ENCODE measurements at regions not wholly inside any gene's neighbourhood (a gene's known extent, or its start where the extent isn't known, plus 50 kb on each side); places are given as distances from the start of the nearest gene placed in this dataset.

GRCh38 chr1:188594542-188595235, 1765.9 kb downstream of the PLA2G4A start:
- no peak for TF ChIP-seq EGR1 (IDR thresholded peaks at IDR 0.05)
- no peak for TF ChIP-seq MAX (IDR thresholded peaks at IDR 0.05)
- no peak for TF ChIP-seq REST (IDR thresholded peaks at IDR 0.05; ENCODE audit: low read depth)
- no peak for TF ChIP-seq YY1 (IDR thresholded peaks at IDR 0.05; ENCODE audit: low read depth)
- TF ChIP-seq NFIC (IDR thresholded peaks at IDR 0.05), result no peak
- no peak for TF ChIP-seq EP300 (IDR thresholded peaks at IDR 0.05; ENCODE audit: borderline replicate concordance)
- no peak for TF ChIP-seq CEBPB (IDR thresholded peaks at IDR 0.05)
- TF ChIP-seq RAD21 (IDR thresholded peaks at IDR 0.05; ENCODE audit: low read depth), result no peak
- no peak for TF ChIP-seq FOXM1 (IDR thresholded peaks at IDR 0.05; ENCODE audit: borderline replicate concordance, low read depth)
